ENCODE measurements at regions not wholly inside any gene's neighbourhood (a gene's known extent, or its start where the extent isn't known, plus 50 kb on each side); places are given as distances from the start of the nearest gene placed in this dataset.

- no peak for DNase-seq
- intact Hi-C loops (cut with DNase I) = no loop called here
Observed at GRCh38 chr9:119967867-119968535, 598.8 kb upstream of the BRINP1 start.

DNA sequence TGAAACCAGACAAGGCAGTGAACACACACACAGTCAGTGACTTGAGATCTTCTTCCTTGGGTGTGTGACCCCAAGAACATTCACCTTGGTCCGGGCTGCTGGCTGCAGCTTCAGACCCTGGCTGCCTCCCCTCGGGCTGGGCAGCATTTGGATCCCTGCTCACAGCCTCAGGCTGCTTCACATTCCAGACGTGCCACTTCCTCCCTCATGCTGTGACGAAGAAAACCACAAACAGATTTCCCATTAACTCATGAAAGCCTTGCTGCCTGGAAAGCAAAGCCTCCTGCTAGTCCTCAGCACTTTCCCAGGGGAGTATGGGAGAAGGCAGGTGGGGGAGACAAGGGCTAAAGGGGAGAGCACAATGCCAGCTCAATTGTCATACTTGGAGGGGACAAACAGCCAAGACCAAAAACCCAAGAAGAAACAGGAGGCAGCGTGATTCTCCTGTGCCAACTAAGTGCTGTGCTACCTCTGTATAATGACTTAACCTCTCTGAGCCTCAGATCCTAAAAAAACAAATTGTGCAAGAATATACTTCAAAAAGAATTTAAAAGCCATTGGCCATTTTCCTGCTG, 594.6 kb upstream of the BRINP1 start:
- intact Hi-C loops (cut with DNase I) = no loop called here
- DNase-seq = no peak

DNA sequence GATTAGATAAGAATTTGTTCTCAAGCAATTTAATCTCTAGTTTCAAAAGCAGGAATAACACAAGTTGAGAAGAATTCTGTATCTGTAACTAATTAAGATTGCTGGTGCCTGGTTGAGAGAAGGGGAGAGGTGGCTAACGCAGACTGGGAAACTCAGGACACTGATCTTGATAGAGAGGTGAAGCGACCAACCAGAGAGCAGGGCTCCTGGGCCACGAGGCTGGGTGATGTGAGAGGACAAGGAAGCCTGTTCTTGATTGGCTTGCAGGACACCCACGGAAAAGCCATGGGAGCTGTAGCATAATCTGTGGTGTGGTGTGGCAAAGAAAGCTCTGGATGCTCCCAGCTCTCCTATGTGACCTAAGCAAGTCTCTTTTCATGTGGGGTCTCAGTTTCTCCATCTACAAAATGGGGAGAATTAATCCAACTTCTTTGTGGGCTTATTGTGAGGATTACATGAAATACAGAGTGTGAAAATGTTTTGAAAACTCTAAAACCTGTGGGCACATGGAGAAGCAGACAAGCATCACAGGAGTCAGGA, 594.1 kb upstream of the BRINP1 start:
- intact Hi-C loops (cut with DNase I) = no loop called here

GRCh38 chr9:119961774-119962424, 592.7 kb upstream of the BRINP1 start:
- intact Hi-C loops (cut with DNase I) = no loop called here
- peak in 30 of 42 donors; percentile 9 to 70 (median 28) for DNase-seq

More for the DNA sequence above, 594.1 kb upstream of the BRINP1 start:
- no peak for DNase-seq

DNA sequence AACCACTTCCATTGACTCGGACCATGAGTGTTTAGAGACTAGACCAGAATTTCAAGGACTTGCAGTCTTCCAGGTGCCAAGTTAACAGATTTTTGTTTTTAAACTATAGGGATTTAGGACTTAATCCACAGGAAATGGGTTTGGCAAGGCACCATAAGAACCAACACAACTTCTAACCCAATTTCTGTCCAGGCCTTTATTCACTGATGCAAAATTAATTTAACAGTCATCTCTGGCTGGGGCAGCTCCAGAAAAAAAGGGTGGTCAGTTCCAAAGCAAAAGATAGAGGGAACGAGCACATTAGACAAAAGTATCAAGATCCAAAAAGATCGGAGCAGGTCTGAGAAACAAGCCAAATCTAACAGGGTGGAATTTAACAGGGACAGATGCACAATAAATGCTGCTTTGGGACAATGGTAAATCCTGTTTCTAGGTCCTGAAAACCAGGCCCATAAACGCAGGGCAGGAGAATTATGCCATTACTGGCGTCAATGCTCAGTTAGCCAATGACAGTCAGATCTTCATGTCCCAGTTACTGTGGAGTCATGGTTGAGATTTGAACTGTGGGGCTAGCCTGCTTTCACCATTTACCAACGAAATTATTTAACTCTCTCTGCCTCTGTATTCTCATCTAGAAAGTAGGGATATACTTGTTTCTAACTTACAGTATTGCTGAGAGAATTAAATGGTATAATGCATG, 590.8 kb upstream of the BRINP1 start:
- DNase-seq = no peak
- intact Hi-C loops (cut with DNase I) = no loop called here

DNA sequence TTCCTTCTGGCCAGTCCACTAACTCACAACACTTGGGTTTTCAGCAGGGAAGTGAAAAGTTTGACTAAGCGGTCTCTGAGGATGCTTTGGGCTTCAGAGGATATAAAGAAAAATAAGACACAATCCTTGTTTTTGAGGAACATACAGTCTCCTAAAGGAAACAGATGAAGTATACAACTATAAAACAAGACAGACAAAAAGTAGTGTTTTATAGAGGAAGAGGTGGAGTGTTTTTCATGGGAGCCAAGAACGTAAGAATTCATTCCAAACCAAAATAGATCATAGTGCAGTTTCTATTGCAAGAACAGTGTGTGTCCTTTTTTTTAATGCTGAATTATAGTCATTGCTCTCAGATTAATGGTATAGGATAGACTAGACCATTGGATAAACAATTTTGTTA, 586.9 kb upstream of the BRINP1 start:
- no peak for DNase-seq
- intact Hi-C loops (cut with DNase I) = no loop called here

DNA sequence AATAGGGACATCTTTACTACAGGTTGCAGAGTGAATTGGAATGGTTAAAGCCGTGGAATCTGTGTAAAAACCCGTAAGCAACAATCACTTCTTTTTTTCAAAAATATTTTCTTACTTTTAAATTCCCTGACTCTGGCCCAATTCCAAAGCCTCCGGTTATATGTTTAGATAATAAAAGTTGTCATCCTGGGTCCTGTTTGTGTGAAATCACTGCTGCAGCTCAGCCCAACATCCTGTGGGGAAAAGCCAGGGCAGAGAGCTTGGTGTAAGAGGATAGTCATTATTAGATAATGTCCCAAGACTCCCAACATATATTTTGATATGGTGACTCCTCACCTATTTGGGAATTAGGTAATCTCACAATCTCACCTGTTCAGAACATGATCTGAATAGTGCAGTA, 586.0 kb upstream of the BRINP1 start:
- DNase-seq = no peak
- intact Hi-C loops (cut with DNase I) = no loop called here

GRCh38 chr9:119951591-119951990, 582.4 kb upstream of the BRINP1 start:
- intact Hi-C loops (cut with DNase I) = no loop called here
- no peak for DNase-seq

DNA sequence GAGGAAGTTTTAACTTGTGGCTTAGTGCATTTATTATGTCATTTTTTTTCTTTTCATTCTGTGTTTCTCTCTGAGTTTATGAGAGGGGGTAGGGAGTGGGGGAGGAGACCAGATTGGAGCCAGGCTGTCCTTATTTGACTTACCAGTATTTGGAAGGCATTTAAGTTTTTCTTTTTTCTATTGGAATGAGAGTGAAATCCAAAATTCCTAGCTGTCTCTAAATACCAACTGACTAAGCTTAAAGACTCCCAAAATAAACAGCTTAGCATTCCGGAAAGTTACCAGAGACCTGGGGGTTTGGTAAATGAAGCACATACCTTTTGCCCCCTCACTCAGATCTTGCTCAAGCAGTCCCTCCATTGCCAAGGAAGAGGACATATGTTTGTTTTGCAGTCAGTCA, 581.9 kb upstream of the BRINP1 start:
- DNase-seq = no peak
- intact Hi-C loops (cut with DNase I) = no loop called here

DNA sequence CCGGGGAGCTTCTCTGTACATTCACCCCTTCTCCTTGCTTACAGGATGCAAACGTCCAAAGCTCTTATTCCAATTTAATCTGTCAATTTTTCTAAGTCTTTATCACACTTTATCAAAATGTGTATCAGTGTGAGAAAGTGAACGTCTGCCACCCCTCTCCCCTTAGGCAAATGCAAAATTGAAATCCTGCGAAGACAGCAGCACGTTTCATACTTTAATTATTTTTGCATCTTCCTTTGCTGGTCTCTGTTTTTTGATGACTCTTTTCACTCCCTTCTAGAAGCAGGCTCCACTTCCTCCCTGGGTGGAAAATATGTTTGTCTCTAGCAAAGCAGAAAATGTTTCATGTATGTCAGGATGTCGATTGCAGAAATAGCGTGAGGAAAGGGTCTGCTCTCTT, 576.5 kb upstream of the BRINP1 start:
- intact Hi-C loops (cut with DNase I) = no loop called here
- DNase-seq = no peak

DNA sequence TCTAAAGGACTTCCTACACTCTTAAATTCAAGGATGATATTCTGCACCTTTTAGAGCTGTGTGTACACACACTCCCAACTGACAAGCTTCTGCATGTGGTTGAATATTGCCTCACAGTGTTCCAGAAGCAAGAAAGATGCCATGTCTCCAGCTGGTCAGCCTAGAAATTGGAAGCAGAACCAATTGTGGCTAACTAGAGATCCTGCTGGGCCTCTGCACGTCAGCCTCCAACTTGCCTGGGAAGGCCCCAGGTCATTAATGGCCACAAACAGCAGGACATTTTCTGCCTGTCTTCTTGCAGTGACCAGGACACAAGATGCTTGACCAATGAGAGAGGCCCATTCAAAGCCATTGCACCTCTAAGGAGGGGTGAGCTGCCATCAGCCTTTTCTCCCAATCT, 571.9 kb upstream of the BRINP1 start:
- intact Hi-C loops (cut with DNase I) = no loop called here
- DNase-seq = no peak

DNA sequence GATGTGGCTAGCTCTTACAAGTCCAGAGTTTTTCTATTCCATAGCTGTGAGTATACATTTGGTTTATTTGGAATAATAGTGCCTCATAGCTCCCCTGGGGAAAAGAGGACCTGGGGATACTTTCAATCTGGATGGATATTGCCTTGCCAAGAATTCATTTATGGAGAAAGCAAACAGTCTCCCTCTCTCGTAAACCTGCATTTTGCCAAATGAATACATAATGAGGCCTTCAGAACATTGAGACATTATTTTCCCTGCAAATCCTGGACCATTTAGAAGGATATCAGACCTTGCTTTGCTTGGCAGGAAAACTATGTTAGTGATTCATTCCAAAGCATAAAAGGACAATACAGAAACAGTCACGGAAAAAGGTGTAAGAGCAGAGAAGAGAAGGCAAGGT, 569.6 kb upstream of the BRINP1 start:
- DNase-seq = no peak
- intact Hi-C loops (cut with DNase I) = no loop called here

- no peak for DNase-seq
- intact Hi-C loops (cut with DNase I) = no loop called here
Observed at GRCh38 chr9:119934497-119934896, 565.3 kb upstream of the BRINP1 start.

GRCh38 chr9:119933191-119933590, 564.0 kb upstream of the BRINP1 start:
- DNase-seq = no peak
- intact Hi-C loops (cut with DNase I) = no loop called here

GRCh38 chr9:119924736-119925135, 555.5 kb upstream of the BRINP1 start:
- intact Hi-C loops (cut with DNase I) = no loop called here
- DNase-seq = no peak

- intact Hi-C loops (cut with DNase I) = no loop called here
Observed at GRCh38 chr9:119917175-119917574, 547.9 kb upstream of the BRINP1 start.

GRCh38 chr9:119907056-119907455, 537.8 kb upstream of the BRINP1 start:
- intact Hi-C loops (cut with DNase I) = no loop called here
- DNase-seq = no peak

More at GRCh38 chr9:119917175-119917574, 547.9 kb upstream of the BRINP1 start:
- no peak for DNase-seq

GRCh38 chr9:119905724-119906123, 536.5 kb upstream of the BRINP1 start:
- intact Hi-C loops (cut with DNase I) = no loop called here
- DNase-seq = no peak

DNA sequence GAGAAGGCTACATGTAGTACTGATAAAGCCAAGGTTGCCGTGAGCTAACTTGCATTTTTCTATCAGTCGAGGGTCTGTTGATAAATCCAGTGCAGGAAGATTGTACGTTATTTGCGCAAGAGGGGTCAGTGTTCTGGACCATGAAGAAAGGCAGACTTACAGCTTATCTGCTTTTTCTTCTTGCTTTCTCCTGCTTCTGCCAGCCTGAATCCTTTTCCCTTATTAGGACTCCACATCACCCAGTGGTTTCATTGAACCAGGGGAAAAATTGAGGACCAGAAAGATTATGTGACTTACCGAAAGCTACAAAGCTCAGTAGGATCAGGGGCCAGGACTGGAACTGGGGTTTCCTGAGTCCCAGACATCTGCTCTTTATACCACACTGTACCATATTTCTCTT, 534.6 kb upstream of the BRINP1 start:
- intact Hi-C loops (cut with DNase I) = no loop called here

DNA sequence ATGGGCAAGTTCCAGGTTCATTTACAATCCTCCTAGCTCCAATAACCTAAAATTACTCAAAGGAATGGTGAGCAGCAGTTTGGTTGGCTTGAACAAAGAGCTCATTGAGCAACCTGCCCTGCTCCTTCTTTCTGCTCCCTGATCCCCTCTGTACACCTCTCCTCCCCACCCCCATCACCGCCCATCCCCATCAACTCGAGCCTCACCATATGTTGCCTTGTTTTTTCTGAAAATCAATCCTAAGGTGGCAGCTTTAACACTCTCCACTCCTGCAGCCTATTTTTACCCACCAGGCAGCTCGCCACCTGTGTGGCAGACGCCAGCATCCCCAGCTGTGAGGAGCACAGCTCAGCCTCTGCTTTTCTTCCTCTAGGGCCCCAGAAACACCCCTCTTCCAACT, 533.4 kb upstream of the BRINP1 start:
- no peak for DNase-seq
- intact Hi-C loops (cut with DNase I) = no loop called here

More for the DNA sequence above, 534.6 kb upstream of the BRINP1 start:
- DNase-seq = no peak

Data from head of caudate nucleus (tissue), 42 donors.